Posterior vena cava (tissue), 2 donors: ENCODE measurements at regions not wholly inside any gene's neighbourhood (a gene's known extent, or its start where the extent isn't known, plus 50 kb on each side); places are given as distances from the start of the nearest gene placed in this dataset.

Experiments used
- DNase-seq: peaks from one replicate; pipeline ENCODE4 v3.0.0-alpha.2; 2020; ENCODE audit warnings: low spot score
- intact Hi-C, 2 donors: fragments of 100-400 bp; cut with DNase I; formaldehyde crosslinking; loops; one replicate each; pipeline versions ENCODE4 v1.14.1 to v1.14.2; 2022 to 2023
- donor health status: DM: yes; HTN: yes; CAD: no.
- donor health status: DM: yes; HTN: yes; CAD: no.

DNA sequence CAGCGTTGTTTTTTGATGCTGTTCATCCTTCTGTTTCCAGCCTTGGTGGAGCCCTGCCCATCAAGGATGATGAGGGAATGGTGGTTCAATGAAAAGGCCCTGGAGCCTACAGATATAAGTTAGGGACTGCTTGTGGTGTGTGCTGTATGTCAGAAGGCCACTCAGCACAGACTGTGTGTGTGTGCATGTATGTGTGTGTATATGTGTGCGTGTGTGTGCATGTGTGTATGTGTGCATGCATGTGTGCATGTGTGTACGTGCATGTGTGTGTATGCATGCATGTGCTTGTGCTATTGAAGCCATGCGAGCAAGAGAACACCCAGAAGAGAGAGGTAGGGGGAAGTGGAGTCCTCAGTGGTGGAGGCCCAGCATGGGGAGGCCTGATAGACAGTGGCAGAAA lies 304.9 kb downstream of the CYP26B1 start:
- DNase-seq, result no peak
- intact Hi-C loops, result no loop called here

DNA sequence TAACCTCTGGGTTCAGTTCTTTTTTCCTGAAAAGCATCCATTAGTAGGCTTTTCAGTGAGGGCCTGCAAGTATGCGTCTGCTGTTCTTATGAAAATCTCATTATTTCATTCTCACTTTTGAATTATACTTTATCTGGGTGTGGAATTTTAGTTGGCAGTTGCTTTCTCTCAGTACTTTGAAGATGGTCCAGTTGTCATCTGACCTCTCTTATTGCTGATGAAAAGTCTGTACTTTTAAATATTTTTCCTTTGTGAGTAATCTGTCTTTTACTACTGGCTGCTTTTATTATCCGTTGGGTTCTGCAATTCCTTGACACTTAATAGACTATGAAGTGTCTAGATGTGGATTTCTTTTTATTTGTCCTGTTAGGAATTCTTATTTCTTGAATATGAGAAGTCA lies 307.8 kb downstream of the CYP26B1 start:
- intact Hi-C loops, result no loop called here
- DNase-seq, result no peak

DNA sequence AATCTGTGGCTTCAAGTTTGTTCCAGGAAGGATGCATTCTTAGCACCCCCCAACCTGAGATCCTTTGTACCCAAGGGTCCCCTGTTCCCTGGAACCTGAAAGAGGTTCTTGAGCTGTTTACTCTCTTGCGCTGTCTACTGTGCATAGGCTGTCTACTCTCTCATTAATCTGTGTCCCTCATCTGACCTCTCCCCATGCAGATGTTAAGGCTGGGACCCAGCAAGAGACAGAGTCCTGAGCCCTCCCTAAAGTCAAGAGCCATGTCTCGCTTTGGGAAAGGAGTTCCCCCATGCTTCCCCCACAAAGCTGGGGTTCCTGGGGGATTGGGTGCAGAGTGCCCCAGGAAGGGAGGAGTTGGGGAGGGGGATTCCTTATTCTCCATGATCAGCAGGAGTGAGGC lies 312.9 kb downstream of the CYP26B1 start:
- DNase-seq, result no peak
- intact Hi-C loops, result no loop called here

DNA sequence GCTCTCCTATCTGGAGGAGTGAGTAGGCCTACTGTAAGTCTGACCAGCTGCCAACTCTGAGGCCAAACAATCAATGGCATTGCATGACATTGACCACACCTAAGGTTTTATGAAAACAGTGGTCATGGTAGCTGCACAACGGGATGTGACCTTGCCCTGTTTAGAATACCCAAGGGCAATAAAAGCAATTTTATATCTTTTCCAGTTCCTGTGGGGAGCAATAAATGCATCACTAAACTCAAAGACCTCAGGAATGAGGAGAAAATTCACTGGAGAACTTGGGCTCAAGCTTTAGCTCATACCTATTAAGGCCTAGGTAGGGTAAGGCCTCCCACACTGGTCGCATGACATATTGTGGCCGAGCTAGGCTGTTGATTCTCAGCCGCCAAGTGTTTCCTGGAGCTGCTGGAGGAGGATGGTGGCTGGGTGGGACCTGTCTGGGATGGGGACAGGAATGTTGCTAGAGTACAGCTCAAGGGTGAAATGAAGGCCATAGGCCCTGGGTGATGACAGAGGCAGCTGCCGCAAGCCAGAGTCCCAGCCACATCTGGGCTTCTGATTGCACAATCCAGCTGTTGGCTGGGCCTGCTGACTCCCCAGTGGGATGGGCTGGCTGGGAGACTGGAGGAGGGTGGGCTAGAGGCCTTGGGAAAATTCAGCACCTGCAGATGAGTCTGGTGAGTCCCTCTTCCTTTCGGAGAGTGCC lies 313.7 kb downstream of the CYP26B1 start:
- intact Hi-C loops, result no loop called here
- peak; percentile 87 for DNase-seq

DNA sequence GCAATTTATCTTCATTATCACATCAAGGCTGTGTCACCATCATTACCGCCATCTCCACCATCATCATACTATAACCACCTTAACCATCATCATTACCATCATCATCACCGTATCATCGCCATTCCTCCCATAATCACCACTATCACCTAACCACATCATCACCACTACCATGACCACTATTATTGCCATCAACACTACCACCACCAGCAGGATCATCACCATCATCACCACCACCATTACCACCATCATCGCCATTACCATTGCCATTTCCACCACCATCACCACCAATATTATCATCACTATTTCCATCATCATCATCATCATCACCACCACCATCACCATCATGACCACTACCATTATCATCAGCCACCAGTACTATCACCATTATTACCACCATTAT lies 314.4 kb downstream of the CYP26B1 start:
- DNase-seq, result no peak
- intact Hi-C loops, result no loop called here

DNA sequence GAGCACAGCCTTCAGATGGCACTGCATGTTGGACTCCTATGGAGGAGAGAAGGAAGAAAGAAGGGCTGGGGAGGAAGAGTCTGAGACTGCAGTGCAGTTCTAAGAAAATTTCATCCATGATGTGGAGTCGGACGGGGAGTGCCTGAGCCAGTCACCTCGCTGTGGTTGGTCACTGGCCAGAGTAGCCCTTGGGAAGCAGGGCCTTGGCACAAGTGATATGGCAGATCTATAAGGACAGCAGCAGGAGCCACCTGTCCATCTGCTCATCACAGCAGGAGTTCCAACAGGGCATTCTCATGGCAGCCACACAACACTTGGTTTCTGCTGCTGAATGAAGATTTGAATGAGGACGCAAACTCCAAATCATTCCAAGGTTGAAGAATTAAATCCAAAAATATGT lies 314.8 kb downstream of the CYP26B1 start:
- no peak for DNase-seq
- intact Hi-C loops, result no loop called here

DNA sequence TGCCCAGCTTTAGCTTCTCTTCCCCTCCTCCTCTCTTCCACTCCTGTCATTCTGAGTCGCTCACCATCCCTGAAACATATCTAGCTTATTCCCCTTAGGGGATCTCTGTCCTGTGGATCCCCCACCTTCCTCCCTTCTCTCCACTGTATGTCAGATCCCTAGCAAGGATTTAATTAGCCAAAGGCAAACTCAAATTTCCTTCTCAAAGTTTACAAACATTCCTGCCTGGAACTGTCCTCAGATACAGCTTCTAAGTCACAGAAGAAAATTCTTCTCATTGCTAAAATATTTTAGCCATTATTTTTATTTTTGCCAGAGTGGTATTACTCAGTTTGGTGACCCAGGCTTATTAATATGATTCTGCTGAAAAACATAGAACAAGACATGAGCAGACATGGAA lies 315.3 kb downstream of the CYP26B1 start:
- intact Hi-C loops, result no loop called here
- DNase-seq, result no peak

DNA sequence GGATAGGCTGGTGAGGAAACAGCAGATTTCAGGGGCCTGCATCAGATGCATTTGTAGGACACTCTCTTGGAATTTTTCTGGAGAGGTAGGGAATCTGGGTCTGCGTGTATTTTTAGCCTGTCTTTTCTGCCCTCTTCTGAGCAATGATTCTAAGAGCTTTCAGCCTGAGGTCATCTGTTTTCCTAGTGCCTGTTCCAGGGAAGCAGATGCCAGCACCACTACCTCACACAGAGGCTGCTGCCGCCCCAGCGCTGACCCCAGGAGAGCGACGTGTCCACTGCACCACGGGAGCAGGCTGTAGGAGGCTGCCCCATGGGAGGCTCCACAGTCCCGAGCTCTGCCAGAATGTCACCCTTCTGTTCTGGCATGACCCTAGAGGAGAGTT lies 316.5 kb downstream of the CYP26B1 start:
- peak; percentile 90 for DNase-seq
- intact Hi-C loops, result no loop called here

DNA sequence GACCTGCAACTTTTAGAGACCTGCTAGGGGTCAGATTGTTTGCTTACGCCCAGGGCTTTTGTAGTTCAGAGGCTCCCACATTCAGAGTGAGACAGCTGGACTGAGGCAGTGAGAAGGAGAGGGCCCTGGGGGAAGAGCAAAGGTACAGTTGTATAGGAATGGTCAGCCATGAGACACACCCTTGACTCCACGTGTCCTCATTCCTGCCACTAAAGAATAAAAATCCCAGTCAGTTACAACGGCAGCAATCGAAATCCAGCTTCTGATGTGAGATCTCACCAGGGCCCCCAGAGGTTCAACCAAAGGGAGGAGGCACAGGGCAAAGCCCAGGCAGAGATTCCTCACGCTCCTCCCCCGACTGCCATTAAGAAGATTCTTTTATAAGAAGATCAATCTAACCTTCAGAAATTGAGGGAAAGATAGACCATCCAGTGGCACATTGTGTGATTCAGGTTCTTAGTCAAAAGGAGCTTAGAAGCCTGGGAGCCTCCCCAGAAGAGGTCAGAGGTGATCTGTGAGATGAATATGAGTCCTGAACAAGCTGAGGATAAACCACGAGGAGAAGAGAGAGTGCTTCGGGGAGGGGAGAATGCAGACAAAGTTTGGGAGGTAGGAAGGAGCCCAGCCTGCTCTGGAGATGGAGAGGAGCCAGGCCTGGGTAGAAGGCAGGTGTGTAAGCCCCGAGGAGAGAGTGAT lies 317.0 kb downstream of the CYP26B1 start:
- DNase-seq, result peak; percentile 44
- intact Hi-C loops, result no loop called here

DNA sequence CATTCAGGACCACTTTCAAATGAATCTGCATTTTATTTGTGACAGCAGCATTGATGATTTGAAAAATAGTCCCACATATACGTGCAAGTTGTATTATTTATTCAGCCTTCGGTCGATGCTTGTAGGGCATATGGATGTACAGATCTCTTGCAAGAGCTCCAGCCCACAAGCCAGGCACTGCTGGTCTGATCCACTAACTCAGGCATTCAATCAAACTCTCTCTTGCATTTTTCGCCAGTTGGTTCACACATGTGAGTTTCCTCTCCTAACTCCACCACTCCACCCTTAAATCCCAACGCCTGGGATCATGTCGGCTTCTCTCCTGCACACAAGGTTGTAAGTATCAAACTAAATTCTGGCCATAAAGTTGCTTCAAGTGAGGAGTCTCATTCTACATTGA lies 318.7 kb downstream of the CYP26B1 start:
- no peak for DNase-seq
- intact Hi-C loops, result no loop called here

DNA sequence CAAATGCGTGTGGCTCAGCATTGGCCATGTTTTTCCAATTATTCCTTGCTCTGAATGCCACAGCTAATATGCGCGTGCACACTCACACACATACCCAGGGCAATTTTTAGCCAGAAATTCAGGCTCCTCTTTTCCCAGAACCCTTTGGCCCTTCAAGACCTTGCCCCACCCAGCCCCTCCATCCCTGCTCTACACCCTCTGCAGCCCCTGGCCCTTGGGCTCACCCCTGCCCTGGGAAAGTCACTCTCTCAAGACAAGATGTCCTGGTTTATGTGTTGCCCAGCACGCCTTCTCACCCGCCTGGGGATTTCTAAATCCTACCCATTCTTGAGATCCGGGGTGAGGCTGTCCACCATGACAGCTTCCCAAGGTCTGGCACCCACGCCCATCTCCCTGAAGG lies 319.7 kb downstream of the CYP26B1 start:
- intact Hi-C loops, result no loop called here

DNA sequence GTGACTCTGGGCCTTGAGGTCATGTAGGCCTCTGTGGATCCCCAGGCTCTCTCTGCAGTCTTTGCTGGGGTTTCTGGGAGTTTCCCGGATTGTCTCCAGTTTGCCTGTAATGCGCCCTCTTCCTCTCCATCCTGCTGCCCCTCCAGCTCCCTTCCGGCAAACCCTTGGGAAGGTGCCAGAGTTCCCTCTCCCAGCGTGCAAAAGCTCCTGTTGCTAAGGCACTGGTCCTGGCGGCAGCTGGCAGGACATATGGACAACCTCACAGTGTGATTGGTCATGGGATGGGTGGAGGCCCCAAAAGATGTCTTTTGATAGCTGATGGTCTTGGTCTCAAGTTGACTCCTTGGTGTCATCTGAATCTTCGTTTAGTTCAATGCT lies 320.1 kb downstream of the CYP26B1 start:
- intact Hi-C loops, result no loop called here
- DNase-seq, result no peak

More for the DNA sequence above, 319.7 kb downstream of the CYP26B1 start:
- no peak for DNase-seq

DNA sequence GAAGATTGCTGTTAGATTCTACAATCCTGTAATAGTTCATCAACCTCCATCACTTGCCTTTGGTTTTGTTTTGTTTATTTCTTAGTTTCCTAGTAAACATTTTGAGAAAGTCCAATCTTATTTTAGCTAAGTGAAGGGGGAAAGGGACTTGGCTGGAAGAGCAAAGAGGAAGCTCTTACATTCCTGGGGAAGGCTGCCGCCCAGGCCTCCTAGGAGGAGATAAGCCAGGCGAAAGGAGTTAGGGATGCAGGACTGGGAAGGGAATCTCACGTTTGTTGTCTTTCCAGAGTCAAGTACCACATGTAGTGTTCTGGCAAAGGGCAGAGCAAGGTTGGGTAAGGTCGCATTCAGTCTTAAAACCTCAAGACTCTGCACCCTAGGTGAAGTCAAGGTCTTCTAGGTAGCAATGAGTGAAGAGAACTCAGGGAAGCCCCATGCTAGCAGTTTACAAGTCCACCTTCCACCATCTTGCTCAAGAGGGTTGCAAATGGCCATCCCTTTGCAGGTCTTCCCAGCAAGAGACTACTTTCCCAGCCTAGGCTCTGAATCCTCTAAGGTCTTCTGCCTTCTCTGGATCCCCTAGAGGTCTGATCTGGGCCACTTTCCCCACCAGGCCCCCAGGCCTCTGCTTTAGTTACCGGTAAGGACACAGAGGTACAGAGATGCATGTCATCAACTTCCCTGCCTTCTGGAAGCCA lies 320.7 kb downstream of the CYP26B1 start:
- DNase-seq, result no peak
- intact Hi-C loops, result no loop called here

DNA sequence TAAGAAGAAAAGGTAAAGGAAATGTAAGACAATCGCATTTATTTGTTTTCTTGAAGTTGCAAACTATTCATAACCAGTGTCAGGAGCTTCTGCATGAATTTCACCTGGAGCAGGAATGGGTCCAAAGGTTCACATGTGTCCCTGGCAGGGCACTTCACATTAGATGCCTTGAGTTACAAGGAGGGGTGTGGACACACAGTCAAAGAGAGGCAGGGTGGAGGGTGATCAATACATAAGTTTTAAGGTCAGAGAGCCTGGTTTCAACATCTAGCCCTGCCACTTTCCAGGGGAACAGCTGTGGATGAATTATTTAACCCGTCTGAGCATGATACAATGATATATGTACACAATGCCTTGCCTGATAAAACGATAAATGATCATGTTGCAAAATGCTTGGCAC lies 321.4 kb downstream of the CYP26B1 start:
- no peak for DNase-seq
- intact Hi-C loops, result no loop called here

DNA sequence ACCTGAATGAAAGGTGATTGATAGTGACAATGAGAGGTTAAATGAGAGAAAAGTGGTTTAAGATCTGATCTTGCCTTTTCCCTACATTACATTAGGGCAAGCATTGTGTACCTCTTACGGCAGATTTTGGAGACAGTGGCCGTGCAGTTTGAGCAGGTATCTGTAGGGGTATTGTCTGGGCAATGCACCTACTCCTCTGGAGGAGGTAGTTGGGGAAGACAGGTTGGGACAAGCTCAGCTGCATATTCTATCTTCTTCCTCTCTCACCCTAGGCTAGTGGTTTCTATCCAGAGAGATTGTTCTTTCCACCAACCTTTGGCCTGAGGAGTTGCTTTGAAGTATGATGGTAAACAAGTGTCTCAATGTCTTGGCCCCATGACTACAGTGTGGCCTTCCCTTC lies 323.2 kb downstream of the CYP26B1 start:
- intact Hi-C loops, result no loop called here
- no peak for DNase-seq

DNA sequence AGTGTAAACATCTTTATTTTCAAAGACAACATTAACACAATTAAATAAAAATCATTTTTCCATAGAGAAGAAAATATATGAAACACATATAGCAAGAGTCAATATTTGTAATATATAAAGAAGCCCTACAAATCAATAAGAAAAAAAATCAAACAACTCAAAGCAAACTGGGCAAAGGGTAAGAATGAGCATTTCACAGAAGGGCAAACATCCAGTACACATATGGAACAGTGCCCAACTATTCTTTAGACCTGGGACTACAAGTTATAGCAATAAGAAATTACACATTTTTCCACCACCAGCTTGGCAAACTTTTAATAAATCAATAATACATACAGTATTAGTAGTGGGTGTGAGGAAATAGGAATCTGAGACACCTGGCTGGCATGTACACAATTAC lies 324.1 kb downstream of the CYP26B1 start:
- intact Hi-C loops, result no loop called here
- DNase-seq, result no peak

DNA sequence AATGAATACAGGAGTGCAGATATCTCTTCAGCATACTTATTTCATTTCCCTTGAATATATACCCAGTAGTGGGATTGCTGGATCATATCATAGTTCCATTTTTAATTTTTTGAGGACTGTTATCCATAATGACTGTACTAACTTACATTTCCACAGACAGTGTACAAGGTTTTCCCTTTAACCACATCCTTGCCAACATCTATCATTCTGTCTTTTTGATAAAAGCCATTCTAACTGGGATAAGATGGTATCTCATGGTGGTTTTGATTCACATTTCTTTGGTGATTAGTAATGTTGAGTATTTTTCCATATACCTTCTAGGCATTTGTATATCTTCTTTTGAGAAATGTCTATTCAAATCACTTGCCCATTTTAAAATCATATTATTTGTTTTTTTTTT lies 325.2 kb downstream of the CYP26B1 start:
- intact Hi-C loops, result no loop called here
- DNase-seq, result no peak

DNA sequence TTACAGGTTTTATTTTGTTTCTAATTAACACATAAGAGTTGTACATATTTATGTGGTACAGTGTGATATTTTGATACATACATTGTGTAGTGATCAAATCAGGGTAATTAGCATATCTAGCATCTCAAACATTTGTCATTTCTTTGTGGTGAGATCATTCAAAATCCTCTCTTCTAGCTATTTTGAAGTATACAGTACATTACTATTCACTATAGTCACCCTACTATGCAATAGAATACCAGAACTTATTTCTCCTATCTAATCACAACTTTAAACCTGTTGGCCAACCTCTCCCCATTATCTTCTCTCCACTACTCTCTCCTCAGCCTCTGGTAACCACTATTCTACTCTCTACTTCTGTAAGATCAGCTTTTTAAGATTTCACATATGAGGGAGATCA lies 325.8 kb downstream of the CYP26B1 start:
- DNase-seq, result no peak
- intact Hi-C loops, result no loop called here

DNA sequence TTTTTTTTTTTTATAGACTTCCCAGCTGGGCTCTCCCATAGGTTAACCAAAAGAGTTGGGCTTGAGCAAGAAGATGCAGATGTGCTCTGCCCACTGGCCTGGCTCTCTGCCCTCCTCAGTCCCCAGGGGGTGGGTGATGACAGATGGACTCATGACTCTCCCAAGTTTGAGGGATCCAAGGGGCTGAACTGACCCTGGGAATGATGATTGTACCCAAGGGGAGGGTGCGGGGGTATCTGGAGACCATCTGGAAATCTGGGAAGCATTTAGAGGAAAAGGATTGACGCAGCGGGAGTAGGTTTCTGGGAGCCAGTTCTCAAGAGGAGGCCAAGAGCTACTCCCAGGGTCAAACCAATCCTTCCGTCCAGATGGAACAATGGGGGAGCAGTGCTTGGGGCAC lies 330.8 kb downstream of the CYP26B1 start:
- intact Hi-C loops, result no loop called here
- no peak for DNase-seq

DNA sequence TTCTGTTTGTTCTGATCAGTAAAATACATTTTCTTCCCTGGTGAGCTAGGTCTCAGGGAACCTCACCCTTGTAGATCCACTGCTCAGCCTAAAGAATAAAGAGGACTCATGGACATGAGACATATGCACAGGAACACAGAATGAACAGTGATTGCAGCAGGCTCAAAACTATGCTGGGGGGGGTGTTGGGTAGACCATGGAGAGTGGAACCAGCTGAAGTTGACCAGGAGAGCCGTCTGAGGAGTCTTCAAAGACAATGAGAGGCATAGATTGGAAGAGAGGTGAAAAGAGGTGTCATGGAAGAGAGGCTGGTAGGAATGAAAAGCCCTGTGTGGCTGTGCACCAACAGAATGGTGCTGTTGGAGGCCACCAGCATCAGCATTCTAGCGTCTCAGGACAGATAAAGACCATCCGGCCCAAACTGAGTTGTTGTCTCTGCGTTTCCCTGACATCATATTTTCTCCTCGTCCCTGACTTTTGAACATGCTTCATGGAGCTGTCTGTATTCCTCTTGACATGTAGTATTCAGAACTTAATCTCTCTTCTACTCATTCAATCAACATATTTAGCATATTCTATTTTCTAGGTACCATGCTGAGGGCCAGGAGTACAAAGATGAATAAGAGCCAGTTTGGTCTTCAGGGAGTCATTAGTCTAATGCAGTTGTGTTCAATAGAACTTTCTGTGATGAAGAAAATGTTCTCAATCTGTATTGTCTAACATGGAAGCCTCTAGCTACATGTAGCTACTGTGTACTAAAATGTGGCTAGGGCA lies 331.8 kb downstream of the CYP26B1 start:
- DNase-seq, result no peak
- intact Hi-C loops, result no loop called here
